Small intestine (tissue), 7 donors: ENCODE measurements at regions not wholly inside any gene's neighbourhood (a gene's known extent, or its start where the extent isn't known, plus 50 kb on each side); places are given as distances from the start of the nearest gene placed in this dataset.
A peak's percentile ranks its signal among the peaks of the same experiment; 100 is the strongest.

Experiments used
- DNase-seq, 2 donors: peaks; one replicate each; pipeline versions ENCODE4 v3.0.0 to v3.0.0-alpha.2; 2013
- FAIRE-seq: peaks from 2 replicates; lab custom pipeline; 2012; peaks lifted over from hg19 to GRCh38; lab: Jason Lieb, UNC
- H3K27ac ChIP-seq, 3 donors: one replicate each; pipeline ENCODE4 v1.5.1; 2013; ENCODE audit warnings: low read length in 2 of 3, mild to moderate bottlenecking in 2 of 3, control low read depth in 1 of 3, inconsistent platforms in 1 of 3, low read depth in 1 of 3, moderate library complexity in 1 of 3
- H3K27me3 ChIP-seq, 3 donors: one replicate each; pipeline ENCODE4 v1.6.1; 2013; ENCODE audit warnings: low read length in 3 of 3, inconsistent platforms in 1 of 3; ENCODE audit not compliant: control insufficient read depth in 3 of 3, insufficient read depth in 3 of 3
- H3K36me3 ChIP-seq, 3 donors: one replicate each; pipeline ENCODE4 v1.6.1; 2013; ENCODE audit warnings: low read length in 3 of 3, inconsistent platforms in 1 of 3, low read depth in 1 of 3, mild to moderate bottlenecking in 1 of 3, moderate library complexity in 1 of 3; ENCODE audit not compliant: control insufficient read depth in 3 of 3, insufficient read depth in 2 of 3
- H3K4me1 ChIP-seq, 3 donors: one replicate each; pipeline ENCODE4 v1.6.1; 2013; ENCODE audit warnings: low read length in 2 of 3, inconsistent platforms in 1 of 3, low read depth in 1 of 3, mild to moderate bottlenecking in 1 of 3, moderate library complexity in 1 of 3; ENCODE audit not compliant: control insufficient read depth in 3 of 3, insufficient read depth in 2 of 3
- H3K4me3 ChIP-seq, 3 donors: one replicate each; pipeline ENCODE4 v1.5.1; 2013; ENCODE audit warnings: low read length in 3 of 3, control low read depth in 1 of 3, inconsistent platforms in 1 of 3, low read depth in 1 of 3, mild to moderate bottlenecking in 1 of 3, moderate library complexity in 1 of 3
- H3K9me3 ChIP-seq, 2 donors: one replicate each; pipeline ENCODE4 v1.6.1; 2013; ENCODE audit warnings: low read depth in 1 of 2, low read length in 1 of 2; ENCODE audit not compliant: control insufficient read depth in 2 of 2, insufficient read depth in 1 of 2
- WGBS, 3 donors: extraction: QIAGEN DNeasy Blood & Tissue Kit; methylation state at CpG; one replicate each; pipeline ENCODE4 v1.1.7; 2013; 5-methylcytosine and 5-hydroxymethylcytosine counted together
- donor health status: healthy with polysubstance abuse.
- donor health status: control.
- donor health status: control.
- donor health status: Bipolar disorder and iron deficiency.
- donor health status: healthy.

GRCh38 chr14:73768107-73768506 is 53.9 kb upstream of the PNMA1 start:
- 89 to 96% (median 89%) methylated on average over 4 of the region's 4 CpGs for WGBS, 3 donors
- no peak overlapping the region for H3K27ac ChIP-seq
- peaks cover 22 to 55% (median 51%) of the 10 kb centered on the region in 3 donors for H3K4me1 ChIP-seq
- H3K36me3 ChIP-seq = peaks cover 0 to 5% (median 2%) of the 10 kb centered on the region in 3 donors
- DNase-seq (no peak), FAIRE-seq (no peak)
- no peaks in the 10 kb centered on the region for H3K27me3 ChIP-seq
- H3K9me3 ChIP-seq = no peaks in the 10 kb centered on the region
- no peak overlapping the region for H3K4me3 ChIP-seq

DNA sequence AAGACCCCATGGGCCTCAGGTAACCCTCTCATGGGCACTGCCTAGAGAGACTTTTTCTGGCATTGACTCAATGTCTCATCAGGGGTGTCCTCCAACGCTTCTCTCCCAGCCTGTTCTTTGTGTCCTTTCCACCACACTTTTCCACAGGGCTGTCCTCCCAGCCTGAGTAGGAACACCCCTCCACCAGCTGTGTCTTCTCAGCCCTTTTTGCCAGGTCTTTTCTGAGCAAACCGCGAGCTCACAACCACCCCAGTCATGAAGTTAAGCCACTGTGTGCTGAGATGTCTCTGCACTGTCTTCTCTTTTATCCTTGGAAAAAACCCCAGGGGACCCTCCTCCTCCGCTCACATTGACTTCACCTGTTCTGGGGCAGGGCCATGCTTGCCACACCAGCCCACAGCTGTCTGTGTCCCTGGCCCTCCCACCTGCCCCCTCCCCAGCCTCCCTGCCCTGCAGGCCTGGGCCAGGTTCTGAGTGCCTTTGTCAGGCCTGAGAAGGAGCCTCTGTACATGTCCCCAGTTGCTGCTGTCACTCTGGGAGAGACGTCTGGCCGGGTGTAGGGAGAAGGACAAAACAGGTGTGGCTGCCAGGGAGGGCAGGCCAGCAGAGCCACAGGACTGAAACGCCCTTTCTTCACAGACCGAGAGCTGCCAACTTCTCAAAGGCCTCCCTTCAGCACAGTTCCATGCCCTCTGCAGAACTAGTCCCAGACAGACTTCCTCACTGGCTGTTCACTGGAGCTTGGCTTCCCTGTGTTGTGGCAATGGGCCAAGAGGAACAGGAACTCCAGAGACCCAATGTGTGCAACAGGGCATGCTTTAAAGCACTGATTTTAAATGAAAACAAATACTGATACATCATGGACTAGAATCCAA is 50.5 kb upstream of the PNMA1 start:
- Histone ChIP-seq H3K27ac (peak overlapping the region in 2 of 3 donors; percentile 60 to 89), H3K4me3 (no peak overlapping the region), H3K27me3 (no peaks in the 10 kb centered on the region), H3K4me1 (peaks cover 18 to 54% (median 51%) of the 10 kb centered on the region in 3 donors), H3K36me3 (peaks cover 0 to 10% (median 2%) of the 10 kb centered on the region in 3 donors), H3K9me3 (no peaks in the 10 kb centered on the region)
- 29 to 36% (median 34%) methylated on average over 8 of the region's 8 CpGs for WGBS, 3 donors
- peak; percentile 45 to 89 for DNase-seq
- no peak for FAIRE-seq
